GM12892 (cell line): ENCODE measurements at regions not wholly inside any gene's neighbourhood (a gene's known extent, or its start where the extent isn't known, plus 50 kb on each side); places are given as distances from the start of the nearest gene placed in this dataset.

Experiments used
- DNase-seq: peaks from one replicate; pipeline ENCODE4 v3.0.0; 2011; ENCODE audit not compliant: insufficient read length
- FAIRE-seq: peaks from 2 replicates; lab custom pipeline; 2011; peaks lifted over from hg19 to GRCh38; lab: Jason Lieb, UNC
- POLR2A ChIP-seq: IDR thresholded peaks from 2 replicates; pipeline ENCODE4 v1.6.1; 2011; ENCODE audit warnings: low read depth, low read length, control low read depth
- POLR2AphosphoS5 ChIP-seq: IDR thresholded peaks from 2 replicates; pipeline ENCODE4 v1.6.1; 2011; ENCODE audit warnings: low read depth, low read length, control low read depth
- TAF1 ChIP-seq: IDR thresholded peaks from 2 replicates; pipeline ENCODE4 v1.6.1; 2011; ENCODE audit warnings: low read depth, mild to moderate bottlenecking, control low read depth, low read length, borderline replicate concordance

GRCh38 chr4:125838924-125839323 lies 524.2 kb downstream of the FAT4 start:
- FAIRE-seq (no peak), DNase-seq (no peak)
- TF ChIP-seq TAF1 (no peak), POLR2AphosphoS5 (no peak), POLR2A (no peak)

GRCh38 chr4:125843947-125844346 lies 529.2 kb downstream of the FAT4 start:
- TF ChIP-seq TAF1 (no peak), POLR2AphosphoS5 (no peak), POLR2A (no peak)
- DNase-seq (no peak), FAIRE-seq (no peak)

GRCh38 chr4:125847518-125847917 lies 532.8 kb downstream of the FAT4 start:
- no peak for FAIRE-seq
- no peak for DNase-seq
- TF ChIP-seq POLR2AphosphoS5: no peak
- no peak for TF ChIP-seq POLR2A
- TF ChIP-seq TAF1: no peak

- DNase-seq: no peak
- TF ChIP-seq TAF1 (no peak), POLR2AphosphoS5 (no peak), POLR2A (no peak)
- FAIRE-seq: no peak
Measured at GRCh38 chr4:125849869-125850268, 535.1 kb downstream of the FAT4 start.

- TF ChIP-seq TAF1: no peak
- TF ChIP-seq POLR2AphosphoS5: no peak
- TF ChIP-seq POLR2A: no peak
- no peak for FAIRE-seq
- DNase-seq: no peak
Measured at GRCh38 chr4:125891597-125892258, 577.0 kb downstream of the FAT4 start.

DNA sequence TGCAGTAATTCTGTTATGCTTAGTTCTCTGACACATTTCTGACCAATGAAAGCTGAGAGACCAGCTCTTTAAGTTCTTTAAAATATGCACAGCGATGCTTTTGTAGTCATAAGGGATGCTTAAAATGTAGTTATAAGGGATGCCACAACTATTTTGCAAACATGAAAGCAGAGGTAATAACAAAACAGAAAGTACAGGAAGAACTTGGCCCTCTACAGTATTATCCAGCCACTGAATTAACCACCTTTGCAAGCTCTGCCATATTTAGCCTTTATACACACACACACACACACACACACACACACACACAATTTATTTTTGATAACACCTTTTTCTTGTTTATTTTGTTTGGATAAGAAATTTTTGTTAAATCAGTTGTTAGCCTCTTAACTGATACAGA lies 590.0 kb downstream of the FAT4 start:
- FAIRE-seq: no peak
- TF ChIP-seq POLR2A (no peak), POLR2AphosphoS5 (no peak), TAF1 (no peak)
- no peak for DNase-seq

DNA sequence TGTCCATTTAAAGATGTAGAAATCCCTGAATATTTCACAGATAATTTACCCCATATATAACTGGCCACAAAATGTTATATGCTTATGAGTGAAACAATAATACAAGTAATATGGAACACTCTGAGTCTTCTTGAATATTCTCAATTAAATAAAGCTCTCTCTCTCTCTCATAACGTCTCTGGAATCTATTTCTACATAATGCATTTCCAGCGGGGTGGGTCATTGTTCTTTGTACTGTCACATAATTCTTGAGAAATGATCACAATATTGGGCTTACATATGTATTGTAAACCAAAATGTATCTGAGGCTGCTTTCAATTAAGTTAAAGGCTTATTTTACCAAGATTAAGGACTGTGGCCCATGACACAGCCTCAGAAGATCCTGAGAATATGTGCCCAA lies 596.3 kb downstream of the FAT4 start:
- DNase-seq: no peak
- TF ChIP-seq POLR2A (no peak), TAF1 (no peak), POLR2AphosphoS5 (no peak)
- FAIRE-seq: no peak

DNA sequence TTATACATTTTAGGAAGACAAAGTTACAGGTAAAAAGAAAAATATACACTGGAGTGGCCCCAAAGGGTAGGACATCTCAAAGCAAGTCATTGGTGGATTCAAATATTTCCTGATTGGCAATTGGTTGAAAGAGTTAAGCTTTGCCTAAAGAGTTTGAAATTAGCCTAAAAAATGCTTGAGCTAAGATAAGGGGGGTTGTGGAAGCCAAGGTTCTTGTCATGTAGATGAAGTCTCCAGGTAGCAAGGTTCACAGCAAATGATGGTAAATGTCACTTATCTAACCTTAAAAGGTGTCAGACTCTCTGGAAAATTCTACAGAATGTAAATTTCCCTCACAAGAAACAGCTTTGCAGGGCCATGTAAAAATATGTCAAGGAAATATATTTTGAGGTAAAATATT lies 596.7 kb downstream of the FAT4 start:
- FAIRE-seq: no peak

DNA sequence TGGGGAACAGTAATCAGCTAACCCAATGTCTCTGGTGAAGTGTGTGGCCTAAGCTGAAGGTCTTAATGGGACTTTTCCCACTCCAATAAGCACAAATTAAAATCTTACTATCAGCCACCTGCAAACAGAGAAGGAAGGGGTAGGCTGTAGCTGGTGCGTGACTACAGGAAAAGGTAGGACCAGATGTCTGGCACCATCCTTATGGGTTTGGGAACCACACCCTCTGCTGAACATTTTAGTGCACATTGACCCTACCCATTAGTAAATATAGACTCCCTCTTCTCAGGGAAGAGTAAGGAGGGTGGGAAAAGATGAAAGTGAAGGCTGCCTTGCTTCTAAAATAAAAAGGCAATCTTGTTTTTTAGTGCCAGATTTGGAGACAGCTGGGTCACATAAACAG lies 602.8 kb downstream of the FAT4 start:
- TF ChIP-seq TAF1: no peak
- no peak for TF ChIP-seq POLR2AphosphoS5
- DNase-seq (no peak), FAIRE-seq (no peak)

More for the DNA sequence above, 596.7 kb downstream of the FAT4 start:
- no peak for TF ChIP-seq TAF1
- TF ChIP-seq POLR2A: no peak
- no peak for TF ChIP-seq POLR2AphosphoS5
- no peak for DNase-seq

DNA sequence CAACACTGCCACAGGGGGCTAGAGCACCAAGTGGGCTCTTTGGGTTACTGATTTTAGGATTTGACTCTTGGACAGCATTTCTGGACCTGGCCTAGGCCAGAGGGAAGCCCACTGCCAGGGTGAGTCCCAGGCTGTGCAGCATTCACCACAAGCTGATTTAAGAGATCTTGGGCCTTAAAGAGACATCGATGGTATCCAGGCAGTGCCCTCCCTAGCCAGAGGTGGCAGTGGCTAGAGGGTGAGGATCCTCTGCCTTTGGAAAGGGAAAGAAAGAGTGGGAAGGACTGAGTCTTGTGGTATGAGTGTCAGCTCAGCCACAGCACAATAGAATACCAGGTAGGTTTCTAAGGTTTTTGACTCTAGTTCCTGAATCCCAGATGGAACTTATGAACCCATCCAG lies 613.9 kb downstream of the FAT4 start:
- TF ChIP-seq TAF1: no peak
- TF ChIP-seq POLR2AphosphoS5: no peak
- no peak for TF ChIP-seq POLR2A
- FAIRE-seq (no peak), DNase-seq (no peak)

DNA sequence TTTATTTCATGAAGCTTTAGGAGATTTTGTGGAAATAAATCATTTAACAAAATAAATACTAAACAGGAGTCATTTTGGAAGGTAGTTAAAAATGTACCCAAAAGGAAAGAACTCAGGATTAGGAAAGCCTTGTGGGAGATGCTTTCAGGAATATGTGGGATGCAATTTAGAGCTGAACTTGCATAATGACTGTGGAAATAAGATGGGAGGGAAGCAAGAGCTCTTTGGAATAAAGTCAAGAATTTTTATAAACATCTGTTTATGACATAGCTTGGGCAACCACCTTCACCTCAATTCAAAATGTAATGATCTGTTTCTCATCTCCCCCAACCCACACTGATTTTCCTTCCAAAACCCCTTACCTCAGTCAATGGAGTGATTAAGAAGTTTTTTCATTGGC lies 623.8 kb downstream of the FAT4 start:
- no peak for FAIRE-seq
- TF ChIP-seq POLR2AphosphoS5 (no peak), TAF1 (no peak), POLR2A (no peak)
- DNase-seq: no peak

- no peak for FAIRE-seq
- TF ChIP-seq POLR2AphosphoS5 (no peak), POLR2A (no peak), TAF1 (no peak)
- no peak for DNase-seq
Measured at GRCh38 chr4:125940426-125940825, 625.7 kb downstream of the FAT4 start.
